ENCODE measurements at regions not wholly inside any gene's neighbourhood (a gene's known extent, or its start where the extent isn't known, plus 50 kb on each side); places are given as distances from the start of the nearest gene placed in this dataset.

GRCh38 chr1:5564578-5565257 lies 427.5 kb downstream of the NPHP4 start:
- no peak for DNase-seq

GRCh38 chr1:5563861-5564577 lies 428.2 kb downstream of the NPHP4 start:
- DNase-seq = no peak

DNA sequence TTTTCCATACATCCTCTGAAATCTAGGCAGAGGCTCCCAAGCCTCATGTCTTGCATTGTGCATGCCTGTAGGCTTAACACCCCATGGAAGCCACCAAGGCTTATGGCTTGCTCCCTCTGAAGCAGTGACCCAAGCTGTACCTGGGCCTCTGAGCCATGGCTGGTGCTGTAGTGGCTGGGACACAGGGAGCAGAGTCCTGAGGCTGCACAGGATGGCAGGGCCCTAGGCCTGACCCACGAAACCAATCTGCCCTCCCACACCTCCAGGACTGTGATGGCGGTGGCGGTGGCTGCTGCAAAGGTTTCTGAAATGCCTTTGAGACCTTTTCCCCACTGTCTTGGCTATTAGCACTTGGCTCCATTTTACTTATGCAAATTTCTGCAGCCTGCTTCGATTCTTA lies 429.5 kb downstream of the NPHP4 start:
- no peak for DNase-seq

DNA sequence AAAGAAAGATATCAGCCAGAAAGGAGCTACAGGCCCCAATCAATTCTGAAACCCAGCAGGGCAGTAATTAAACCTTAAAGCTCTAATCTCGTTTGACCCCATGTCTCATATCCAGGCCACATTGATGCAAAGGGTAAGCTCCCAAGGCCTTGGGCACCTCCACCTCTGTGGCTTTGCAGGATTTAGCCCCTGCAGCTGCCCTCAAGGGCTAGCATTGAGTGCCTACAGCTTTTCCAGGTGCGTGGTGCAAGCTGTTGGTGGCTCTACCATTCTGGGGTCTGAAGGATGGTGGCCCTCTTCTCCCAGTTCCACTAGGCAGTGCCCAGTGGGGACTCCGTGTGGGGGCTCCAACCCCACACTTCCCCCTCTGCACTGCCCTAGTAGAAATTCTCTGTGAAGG lies 429.9 kb downstream of the NPHP4 start:
- no peak for DNase-seq

- no peak for DNase-seq
Observed at GRCh38 chr1:5559078-5559477, 433.1 kb downstream of the NPHP4 start.

DNA sequence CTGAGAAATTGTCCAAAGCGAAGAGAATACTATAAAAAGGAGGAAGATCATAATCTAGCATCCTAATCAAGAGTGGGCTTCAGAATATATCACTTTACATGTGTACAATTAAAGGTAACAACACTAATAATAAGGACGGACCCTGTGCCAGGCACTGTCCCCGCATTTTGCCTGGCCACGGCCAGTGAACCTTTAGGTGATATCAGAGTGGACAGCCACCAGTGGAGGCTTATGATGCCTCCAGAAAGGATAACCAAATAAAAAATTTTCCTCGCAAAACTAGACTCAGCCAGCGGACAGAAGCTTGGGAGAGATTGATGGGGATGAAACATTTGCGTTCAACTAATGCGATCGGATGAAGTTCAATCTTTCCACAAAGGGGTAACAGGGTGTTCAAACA lies 436.4 kb downstream of the NPHP4 start:
- DNase-seq = no peak

GRCh38 chr1:5554784-5555183 lies 437.4 kb downstream of the NPHP4 start:
- no peak for DNase-seq

GRCh38 chr1:5554111-5554510 lies 438.1 kb downstream of the NPHP4 start:
- no peak for DNase-seq

DNA sequence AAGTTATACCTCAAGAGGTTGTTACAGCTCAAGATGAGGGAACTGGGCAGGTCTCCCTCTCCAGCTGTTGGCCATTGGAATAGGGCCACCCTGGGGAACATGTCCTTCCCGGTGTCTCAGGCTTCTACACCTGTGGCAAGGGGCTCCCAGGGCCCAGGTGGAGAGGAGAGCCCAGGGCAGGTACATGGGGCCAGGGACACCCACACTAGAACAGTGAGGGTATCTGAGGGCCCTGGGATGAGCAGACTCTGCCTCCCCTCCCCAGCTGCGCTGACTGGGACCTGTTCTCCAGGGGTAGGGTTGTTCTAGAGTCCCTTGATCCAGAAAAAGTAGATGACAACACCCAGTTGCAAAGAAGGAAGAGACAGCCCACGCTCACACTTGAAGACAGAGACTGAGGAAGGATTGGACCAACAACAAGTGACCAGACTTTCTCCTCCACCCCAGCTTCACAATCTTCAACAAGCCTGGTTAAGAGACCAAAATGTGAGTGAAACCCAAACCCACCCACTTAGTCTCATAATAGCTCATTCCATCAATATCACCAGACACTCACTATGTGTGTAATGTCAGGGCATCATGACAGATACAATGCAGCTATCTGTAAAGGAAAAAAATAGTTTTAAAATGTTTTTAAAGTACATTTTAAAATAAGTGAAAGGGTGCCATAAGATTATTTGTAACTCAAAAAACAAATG lies 439.3 kb downstream of the NPHP4 start:
- no peak for DNase-seq

DNA sequence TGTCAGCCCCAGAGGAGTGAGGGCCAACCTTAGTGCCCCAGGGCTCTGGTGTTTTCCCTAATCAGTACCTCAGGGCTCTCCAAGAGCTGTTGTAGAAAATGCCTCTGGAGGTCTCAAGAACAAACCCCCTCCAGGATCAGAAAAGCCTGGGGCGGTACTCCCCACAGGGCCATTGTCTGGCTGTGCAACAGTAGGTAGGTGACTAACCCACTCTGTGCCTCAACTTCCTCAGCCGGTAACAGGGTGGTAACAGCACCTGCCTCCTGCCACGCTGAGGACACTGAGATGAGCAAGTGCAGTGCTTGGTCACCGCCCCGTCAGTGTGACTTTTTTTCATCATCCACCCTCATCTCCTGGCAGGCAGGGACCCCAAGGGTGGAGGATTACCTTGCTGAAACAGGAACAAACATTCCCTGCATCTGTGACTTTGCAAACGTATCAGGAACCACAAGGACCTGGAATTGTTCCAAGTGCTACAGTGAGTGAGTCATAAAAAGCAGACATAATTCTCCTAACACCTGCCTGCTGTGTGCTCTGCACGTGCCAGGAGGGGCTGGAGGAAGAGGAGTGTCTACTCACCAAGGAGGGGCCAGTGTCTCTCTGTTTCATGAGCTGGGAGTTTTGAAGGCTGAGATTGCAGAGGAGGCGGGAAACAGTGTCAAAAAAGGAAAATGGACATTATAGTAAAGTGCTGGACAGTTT lies 440.8 kb downstream of the NPHP4 start:
- no peak for DNase-seq

GRCh38 chr1:5548266-5548665 lies 444.0 kb downstream of the NPHP4 start:
- DNase-seq = no peak

- DNase-seq = no peak
Observed at GRCh38 chr1:5543235-5543634, 449.0 kb downstream of the NPHP4 start.

GRCh38 chr1:5532811-5533210 lies 459.4 kb downstream of the NPHP4 start:
- no peak for DNase-seq

DNA sequence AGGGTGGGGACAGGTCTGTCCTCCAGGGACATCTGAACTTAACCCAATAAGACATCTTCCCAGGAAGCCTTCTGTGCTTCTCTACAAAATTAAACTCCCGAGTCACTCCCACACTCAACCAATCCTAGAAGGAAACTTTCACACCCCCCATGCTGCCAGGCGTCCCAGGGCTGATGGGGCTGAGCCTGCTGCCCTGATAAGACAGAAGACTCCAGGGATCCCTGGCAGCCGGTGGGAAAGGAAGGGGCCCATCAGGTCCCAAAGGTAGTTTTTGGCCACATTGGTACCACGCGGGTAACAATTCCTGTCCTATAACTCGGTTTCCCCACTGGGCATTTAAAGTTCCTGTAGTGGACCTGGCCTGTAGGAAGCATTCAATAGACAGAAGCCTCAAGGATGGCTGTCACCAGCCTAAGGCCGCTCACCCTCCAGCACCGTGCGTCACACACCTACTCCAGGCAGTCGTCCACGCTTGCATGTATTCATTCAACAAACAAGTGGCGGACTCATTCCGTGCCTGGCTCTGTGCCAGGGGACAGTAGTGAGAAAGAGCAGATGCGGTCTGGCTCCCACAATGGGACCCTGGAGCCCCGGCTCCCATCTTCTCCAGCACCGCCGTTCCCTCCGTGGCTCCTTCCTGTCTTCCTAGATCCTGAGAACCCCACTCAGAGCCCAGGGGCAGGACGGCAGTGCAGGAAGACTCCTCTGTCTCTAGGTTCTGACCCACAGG lies 465.2 kb downstream of the NPHP4 start:
- no peak for DNase-seq

DNA sequence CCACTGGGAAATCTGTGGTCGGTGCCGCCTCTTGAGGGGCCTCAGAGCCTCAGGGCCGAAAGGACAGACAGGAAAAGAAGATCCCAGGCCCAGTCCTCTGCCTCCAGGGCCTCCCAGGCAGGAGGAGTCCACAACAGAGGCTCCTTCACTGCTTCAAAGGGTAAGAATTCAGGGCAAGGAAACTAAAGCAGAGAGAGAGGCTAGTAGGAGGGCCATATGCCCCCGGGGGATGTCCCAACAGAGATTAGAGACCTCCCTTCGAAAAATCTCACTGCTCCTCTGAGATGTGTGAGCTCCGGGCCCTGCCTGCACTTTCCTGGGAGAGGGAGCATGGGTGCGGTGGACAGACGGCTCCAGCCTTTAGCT lies 465.9 kb downstream of the NPHP4 start:
- DNase-seq = no peak

- no peak for DNase-seq
Observed at GRCh38 chr1:5525597-5526384, 466.4 kb downstream of the NPHP4 start.

DNA sequence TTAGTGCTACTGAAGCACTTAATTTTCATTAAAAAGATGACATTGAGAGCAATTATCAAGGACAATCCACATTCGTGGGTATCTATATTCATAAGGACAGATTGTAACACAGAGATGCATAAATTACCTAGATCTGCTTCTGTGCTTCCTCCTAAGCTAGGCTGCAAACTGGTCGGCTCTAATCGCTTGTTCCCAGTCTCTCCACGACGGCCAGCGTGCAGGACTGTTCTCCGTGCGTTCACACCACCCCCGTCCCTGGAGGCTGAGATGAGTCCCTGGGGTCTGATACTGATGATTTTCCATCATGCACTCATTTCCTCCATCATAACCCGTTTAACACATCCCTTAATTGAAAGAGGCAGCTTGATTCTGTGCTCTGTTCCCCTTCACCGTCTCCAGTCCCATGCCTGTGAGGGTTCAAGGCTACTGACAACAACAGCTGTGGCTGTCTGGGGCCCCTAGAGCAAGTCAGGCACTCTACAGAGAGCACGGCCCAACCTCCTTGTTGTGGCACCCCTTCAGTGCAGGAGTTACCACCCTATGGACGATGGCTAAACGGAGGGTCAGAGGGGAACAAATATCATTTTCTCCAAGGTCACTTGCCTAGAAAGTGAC lies 469.6 kb downstream of the NPHP4 start:
- no peak for DNase-seq

GRCh38 chr1:5519366-5520135 lies 472.7 kb downstream of the NPHP4 start:
- no peak for DNase-seq

DNA sequence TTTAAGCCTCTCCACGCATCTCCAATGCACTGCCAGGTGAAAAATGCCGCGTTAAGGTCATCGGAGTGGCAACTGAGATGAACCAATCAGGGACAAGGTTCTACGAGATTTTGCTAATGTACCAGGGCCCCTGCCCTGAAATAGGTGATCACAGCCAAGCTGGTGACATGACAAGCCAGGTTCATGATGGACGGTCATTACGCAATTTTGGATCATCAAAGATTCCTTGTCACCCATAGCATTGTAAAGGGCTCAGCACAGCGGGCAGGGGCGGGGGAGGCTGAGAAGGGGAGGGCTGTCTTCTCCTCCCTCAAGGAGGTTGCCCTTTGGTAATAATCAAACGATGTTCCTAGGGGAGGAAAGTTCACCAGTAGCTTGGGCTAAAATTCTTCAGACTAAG lies 475.5 kb downstream of the NPHP4 start:
- DNase-seq = no peak

GRCh38 chr1:5515501-5515900 lies 476.7 kb downstream of the NPHP4 start:
- no peak for DNase-seq

Measured in AML-193 (cell line).